GM23338 (cell line): ENCODE measurements at regions not wholly inside any gene's neighbourhood (a gene's known extent, or its start where the extent isn't known, plus 50 kb on each side); places are given as distances from the start of the nearest gene placed in this dataset.

ENCODE experiments used
- ATAC-seq: fragments of 200-7000 bp; cut with Tn5 transposase; 3 replicates; pipeline ENCODE4 v1.9.1; 2020
- DNase-seq: peaks from one replicate; pipeline ENCODE4 v3.0.0-alpha.2; 2015; ENCODE audit warnings: low spot score
- H2AFZ ChIP-seq: fragments of 200-600 bp; sonication (generic); 2 replicates; pipeline ENCODE4 v1.8.0; 2016; ENCODE audit warnings: antibody characterized with exemption, mild to moderate bottlenecking, moderate library complexity
- H3F3A ChIP-seq: fragments of 200-600 bp; sonication (generic); replicated peaks from 2 replicates; pipeline ENCODE4 v1.8.0; 2017; ENCODE audit warnings: antibody characterized with exemption, mixed run types, low read depth
- H3K27ac ChIP-seq: fragments of 200-600 bp; sonication (generic); 2 replicates; pipeline ENCODE4 v1.6.1; 2016; ENCODE audit warnings: low read depth
- H3K27me3 ChIP-seq: fragments of 200-600 bp; sonication (generic); 2 replicates; pipeline ENCODE4 v1.8.0; 2016; ENCODE audit warnings: mild to moderate bottlenecking, mixed run types, moderate library complexity; ENCODE audit not compliant: insufficient read depth
- H3K36me3 ChIP-seq: fragments of 200-600 bp; sonication (generic); 2 replicates; pipeline ENCODE4 v1.8.0; 2016; ENCODE audit warnings: mild to moderate bottlenecking; ENCODE audit not compliant: insufficient read depth
- H3K4me1 ChIP-seq: fragments of 200-600 bp; sonication (generic); 2 replicates; pipeline ENCODE4 v1.8.0; 2016; ENCODE audit warnings: mild to moderate bottlenecking, moderate library complexity; ENCODE audit not compliant: insufficient read depth
- H3K4me2 ChIP-seq: fragments of 200-600 bp; sonication (generic); 2 replicates; pipeline ENCODE4 v1.7.1; 2017; ENCODE audit warnings: mixed run types
- H3K4me3 ChIP-seq: fragments of 200-600 bp; sonication (generic); 2 replicates; pipeline ENCODE4 v1.6.1; 2016; ENCODE audit warnings: mixed run types
- H3K79me2 ChIP-seq: fragments of 200-600 bp; sonication (generic); replicated peaks from 2 replicates; pipeline ENCODE4 v1.8.0; 2017; ENCODE audit warnings: mild to moderate bottlenecking; ENCODE audit not compliant: insufficient read depth
- H3K9me2 ChIP-seq: fragments of 200-600 bp; sonication (generic); 2 replicates; pipeline ENCODE4 v1.8.0; 2017; ENCODE audit not compliant: insufficient read depth
- H4K20me1 ChIP-seq: fragments of 200-600 bp; sonication (generic); replicated peaks from 2 replicates; pipeline ENCODE4 v1.8.0; 2017; ENCODE audit warnings: mild to moderate bottlenecking; ENCODE audit not compliant: insufficient read depth
- H3K27ac Mint-ChIP-seq: 2 replicates; pipeline ENCODE4 v1.8.0; 2020; ENCODE audit warnings: inconsistent platforms, mild to moderate bottlenecking, moderate library complexity, mixed read lengths
- H3K27me3 Mint-ChIP-seq: 3 replicates; pipeline ENCODE4 v1.8.0; 2022; ENCODE audit warnings: low read depth, mild to moderate bottlenecking, moderate library complexity, mixed read lengths, inconsistent platforms; ENCODE audit not compliant: insufficient read depth, poor library complexity
- H3K36me3 Mint-ChIP-seq: 3 replicates; pipeline ENCODE4 v1.8.0; 2021; ENCODE audit warnings: low read depth, mild to moderate bottlenecking, inconsistent platforms, moderate library complexity, mixed read lengths
- H3K4me1 Mint-ChIP-seq: 3 replicates; pipeline ENCODE4 v1.8.0; 2020; ENCODE audit warnings: mild to moderate bottlenecking, inconsistent platforms, mixed read lengths
- H3K4me3 Mint-ChIP-seq: 3 replicates; pipeline ENCODE4 v1.8.0; 2021; ENCODE audit warnings: moderate library complexity, mild to moderate bottlenecking, inconsistent platforms, mixed read lengths
- H3K9me3 Mint-ChIP-seq: 3 replicates; pipeline ENCODE4 v1.8.0; 2020; ENCODE audit warnings: moderate library complexity, mild to moderate bottlenecking, inconsistent platforms, mixed read lengths
- EZH2phosphoT487 ChIP-seq: fragments of 200-600 bp; sonication (generic); IDR thresholded peaks from one replicate; pipeline ENCODE4 v1.8.1; 2018; ENCODE audit warnings: antibody characterized with exemption; ENCODE audit not compliant: unreplicated experiment
- NANOG ChIP-seq: IDR thresholded peaks from 2 replicates; pipeline ENCODE4 v1.6.1; 2016; ENCODE audit warnings: antibody characterized with exemption, borderline replicate concordance
- STAT1 ChIP-seq: IDR thresholded peaks from one replicate; pipeline ENCODE4 v1.6.1; 2016; ENCODE audit warnings: antibody characterized with exemption; ENCODE audit not compliant: unreplicated experiment
- TF ChIP-seq, protein P1 (sequence below): fragments of 250-450 bp; sonication (Bioruptor Pico); IDR thresholded peaks from 2 replicates; pipeline ENCODE4 v1.5.0; 2020; ENCODE audit warnings: mild to moderate bottlenecking, moderate library complexity

DNA sequence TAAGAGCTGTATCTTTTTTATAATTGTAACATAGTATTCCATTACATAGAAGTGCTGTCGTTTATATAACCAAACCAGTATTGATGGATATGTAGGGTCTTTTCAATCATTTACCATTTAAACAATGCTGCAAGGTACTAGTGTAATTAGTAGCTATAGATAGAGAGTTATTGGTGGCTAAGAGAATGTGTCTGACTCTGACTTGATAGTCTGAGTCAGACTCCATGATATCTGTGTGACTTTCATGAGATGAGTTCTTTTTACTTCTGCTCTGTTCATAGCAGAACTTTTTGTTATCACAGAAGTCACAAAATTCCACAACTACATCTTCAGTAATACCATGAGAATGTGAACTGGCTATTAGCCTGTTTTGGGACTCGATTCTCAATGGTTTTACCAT, 150.6 kb downstream of the FHIP1A start:
- Histone ChIP-seq H3K79me2 (peaks cover 58% of the 10 kb centered on the region), H3K9me2 (no peaks in the 10 kb centered on the region), H3F3A (no peaks in the 10 kb centered on the region), H3K4me3 (no peak overlapping the region), H3K36me3 (no peaks in the 10 kb centered on the region), H3K27me3 (no peaks in the 10 kb centered on the region), H4K20me1 (peaks cover 3% of the 10 kb centered on the region), H3K4me1 (peaks cover 16% of the 10 kb centered on the region), H2AFZ (no peak overlapping the region), H3K4me2 (no peak overlapping the region), H3K27ac (no peak overlapping the region)
- Mint-ChIP-seq H3K27me3 (no peaks in the 10 kb centered on the region), H3K9me3 (no peaks in the 10 kb centered on the region), H3K36me3 (no peaks in the 10 kb centered on the region), H3K27ac (no peak overlapping the region), H3K4me3 (no peak overlapping the region), H3K4me1 (peaks cover 13% of the 10 kb centered on the region; the same call in 2 of the 3 replicates)
- ATAC-seq (no peak), DNase-seq (no peak)
- TF ChIP-seq STAT1 (no peak), NANOG (no peak)
- TF ChIP-seq, protein P1, sequence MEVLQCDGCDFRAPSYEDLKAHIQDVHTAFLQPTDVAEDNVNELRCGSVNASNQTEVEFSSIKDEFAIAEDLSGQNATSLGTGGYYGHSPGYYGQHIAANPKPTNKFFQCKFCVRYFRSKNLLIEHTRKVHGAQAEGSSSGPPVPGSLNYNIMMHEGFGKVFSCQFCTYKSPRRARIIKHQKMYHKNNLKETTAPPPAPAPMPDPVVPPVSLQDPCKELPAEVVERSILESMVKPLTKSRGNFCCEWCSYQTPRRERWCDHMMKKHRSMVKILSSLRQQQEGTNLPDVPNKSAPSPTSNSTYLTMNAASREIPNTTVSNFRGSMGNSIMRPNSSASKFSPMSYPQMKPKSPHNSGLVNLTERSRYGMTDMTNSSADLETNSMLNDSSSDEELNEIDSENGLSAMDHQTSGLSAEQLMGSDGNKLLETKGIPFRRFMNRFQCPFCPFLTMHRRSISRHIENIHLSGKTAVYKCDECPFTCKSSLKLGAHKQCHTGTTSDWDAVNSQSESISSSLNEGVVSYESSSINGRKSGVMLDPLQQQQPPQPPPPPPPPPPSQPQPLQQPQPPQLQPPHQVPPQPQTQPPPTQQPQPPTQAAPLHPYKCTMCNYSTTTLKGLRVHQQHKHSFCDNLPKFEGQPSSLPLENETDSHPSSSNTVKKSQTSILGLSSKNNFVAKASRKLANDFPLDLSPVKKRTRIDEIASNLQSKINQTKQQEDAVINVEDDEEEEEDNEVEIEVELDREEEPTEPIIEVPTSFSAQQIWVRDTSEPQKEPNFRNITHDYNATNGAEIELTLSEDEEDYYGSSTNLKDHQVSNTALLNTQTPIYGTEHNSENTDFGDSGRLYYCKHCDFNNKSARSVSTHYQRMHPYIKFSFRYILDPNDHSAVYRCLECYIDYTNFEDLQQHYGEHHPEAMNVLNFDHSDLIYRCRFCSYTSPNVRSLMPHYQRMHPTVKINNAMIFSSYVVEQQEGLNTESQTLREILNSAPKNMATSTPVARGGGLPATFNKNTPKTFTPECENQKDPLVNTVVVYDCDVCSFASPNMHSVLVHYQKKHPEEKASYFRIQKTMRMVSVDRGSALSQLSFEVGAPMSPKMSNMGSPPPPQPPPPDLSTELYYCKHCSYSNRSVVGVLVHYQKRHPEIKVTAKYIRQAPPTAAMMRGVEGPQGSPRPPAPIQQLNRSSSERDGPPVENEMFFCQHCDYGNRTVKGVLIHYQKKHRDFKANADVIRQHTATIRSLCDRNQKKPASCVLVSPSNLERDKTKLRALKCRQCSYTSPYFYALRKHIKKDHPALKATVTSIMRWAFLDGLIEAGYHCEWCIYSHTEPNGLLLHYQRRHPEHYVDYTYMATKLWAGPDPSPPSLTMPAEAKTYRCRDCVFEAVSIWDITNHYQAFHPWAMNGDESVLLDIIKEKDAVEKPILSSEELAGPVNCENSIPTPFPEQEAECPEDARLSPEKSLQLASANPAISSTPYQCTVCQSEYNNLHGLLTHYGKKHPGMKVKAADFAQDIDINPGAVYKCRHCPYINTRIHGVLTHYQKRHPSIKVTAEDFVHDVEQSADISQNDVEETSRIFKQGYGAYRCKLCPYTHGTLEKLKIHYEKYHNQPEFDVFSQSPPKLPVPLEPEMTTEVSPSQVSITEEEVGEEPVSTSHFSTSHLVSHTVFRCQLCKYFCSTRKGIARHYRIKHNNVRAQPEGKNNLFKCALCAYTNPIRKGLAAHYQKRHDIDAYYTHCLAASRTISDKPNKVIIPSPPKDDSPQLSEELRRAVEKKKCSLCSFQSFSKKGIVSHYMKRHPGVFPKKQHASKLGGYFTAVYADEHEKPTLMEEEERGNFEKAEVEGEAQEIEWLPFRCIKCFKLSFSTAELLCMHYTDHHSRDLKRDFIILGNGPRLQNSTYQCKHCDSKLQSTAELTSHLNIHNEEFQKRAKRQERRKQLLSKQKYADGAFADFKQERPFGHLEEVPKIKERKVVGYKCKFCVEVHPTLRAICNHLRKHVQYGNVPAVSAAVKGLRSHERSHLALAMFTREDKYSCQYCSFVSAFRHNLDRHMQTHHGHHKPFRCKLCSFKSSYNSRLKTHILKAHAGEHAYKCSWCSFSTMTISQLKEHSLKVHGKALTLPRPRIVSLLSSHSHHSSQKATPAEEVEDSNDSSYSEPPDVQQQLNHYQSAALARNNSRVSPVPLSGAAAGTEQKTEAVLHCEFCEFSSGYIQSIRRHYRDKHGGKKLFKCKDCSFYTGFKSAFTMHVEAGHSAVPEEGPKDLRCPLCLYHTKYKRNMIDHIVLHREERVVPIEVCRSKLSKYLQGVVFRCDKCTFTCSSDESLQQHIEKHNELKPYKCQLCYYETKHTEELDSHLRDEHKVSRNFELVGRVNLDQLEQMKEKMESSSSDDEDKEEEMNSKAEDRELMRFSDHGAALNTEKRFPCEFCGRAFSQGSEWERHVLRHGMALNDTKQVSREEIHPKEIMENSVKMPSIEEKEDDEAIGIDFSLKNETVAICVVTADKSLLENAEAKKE (CRISPR knock-in tag), result no peak

DNA sequence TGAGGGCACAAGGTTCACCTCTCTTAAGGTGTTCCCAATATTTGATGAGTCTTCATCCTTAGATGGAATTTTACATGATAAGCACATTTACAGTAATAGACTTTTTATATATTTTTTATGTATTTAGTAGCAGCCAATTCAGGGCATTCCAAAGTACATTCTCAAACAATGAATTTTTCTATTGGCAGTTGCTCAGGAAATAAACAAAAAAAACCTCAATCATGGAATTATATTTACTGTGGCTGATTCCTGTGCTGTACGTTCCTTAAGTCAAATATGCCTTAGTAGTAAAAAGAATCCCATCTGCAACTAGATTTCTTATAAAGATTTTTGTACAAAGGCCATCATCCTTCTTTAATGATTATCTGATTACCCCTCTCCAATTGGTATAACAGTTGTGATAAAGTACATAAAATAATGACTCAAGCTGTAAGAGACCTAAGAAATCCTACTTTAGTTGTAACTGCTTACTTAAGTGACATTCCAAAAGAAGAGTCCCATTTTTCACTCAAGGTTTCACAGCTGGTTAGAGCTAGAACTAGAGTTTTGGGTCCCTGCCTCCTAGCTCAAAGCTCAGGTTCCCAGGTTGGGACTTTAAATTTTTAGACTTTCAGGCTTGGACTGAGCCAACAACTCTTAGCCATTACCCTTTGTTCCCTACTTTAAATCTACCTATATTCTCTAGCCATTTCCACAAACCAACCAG, 152.7 kb downstream of the FHIP1A start:
- H3K4me1 ChIP-seq, result peaks cover 12% of the 10 kb centered on the region; the same call in 1 of the 2 replicates
- H3K27ac ChIP-seq, result no peak overlapping the region
- no peak overlapping the region for H3K4me3 ChIP-seq
- Mint-ChIP-seq H3K4me1 (peaks cover 10% of the 10 kb centered on the region; the same call in 2 of the 3 replicates), H3K36me3 (peaks cover 2% of the 10 kb centered on the region; the same call in 1 of the 3 replicates), H3K27ac (no peak overlapping the region), H3K9me3 (no peaks in the 10 kb centered on the region), H3K27me3 (no peaks in the 10 kb centered on the region), H3K4me3 (no peak overlapping the region)
- no peak overlapping the region for H2AFZ ChIP-seq
- no peaks in the 10 kb centered on the region; the same call in none of the 2 replicates for H4K20me1 ChIP-seq
- H3F3A ChIP-seq, result no peaks in the 10 kb centered on the region
- DNase-seq, result no peak
- H3K4me2 ChIP-seq, result no peak overlapping the region
- no peak for ATAC-seq
- peaks cover 45% of the 10 kb centered on the region for H3K79me2 ChIP-seq
- H3K36me3 ChIP-seq, result no peaks in the 10 kb centered on the region
- no peaks in the 10 kb centered on the region for H3K27me3 ChIP-seq
- H3K9me2 ChIP-seq, result no peaks in the 10 kb centered on the region
- no peak for TF ChIP-seq EZH2phosphoT487
- TF ChIP-seq, protein P1 (CRISPR knock-in tag), result no peak
